EH (cell line): ENCODE measurements at regions not wholly inside any gene's neighbourhood (a gene's known extent, or its start where the extent isn't known, plus 50 kb on each side); places are given as distances from the start of the nearest gene placed in this dataset.
"Not testable (repeated sequence)": the region's sequence is repeated elsewhere in the genome, so short reads cannot be mapped to it uniquely, and the experiment has no call there.

Experiments used
- DNase-seq: peaks from one replicate; pipeline ENCODE4 v3.0.0-alpha.2; 2015; ENCODE audit warnings: low read depth

DNA sequence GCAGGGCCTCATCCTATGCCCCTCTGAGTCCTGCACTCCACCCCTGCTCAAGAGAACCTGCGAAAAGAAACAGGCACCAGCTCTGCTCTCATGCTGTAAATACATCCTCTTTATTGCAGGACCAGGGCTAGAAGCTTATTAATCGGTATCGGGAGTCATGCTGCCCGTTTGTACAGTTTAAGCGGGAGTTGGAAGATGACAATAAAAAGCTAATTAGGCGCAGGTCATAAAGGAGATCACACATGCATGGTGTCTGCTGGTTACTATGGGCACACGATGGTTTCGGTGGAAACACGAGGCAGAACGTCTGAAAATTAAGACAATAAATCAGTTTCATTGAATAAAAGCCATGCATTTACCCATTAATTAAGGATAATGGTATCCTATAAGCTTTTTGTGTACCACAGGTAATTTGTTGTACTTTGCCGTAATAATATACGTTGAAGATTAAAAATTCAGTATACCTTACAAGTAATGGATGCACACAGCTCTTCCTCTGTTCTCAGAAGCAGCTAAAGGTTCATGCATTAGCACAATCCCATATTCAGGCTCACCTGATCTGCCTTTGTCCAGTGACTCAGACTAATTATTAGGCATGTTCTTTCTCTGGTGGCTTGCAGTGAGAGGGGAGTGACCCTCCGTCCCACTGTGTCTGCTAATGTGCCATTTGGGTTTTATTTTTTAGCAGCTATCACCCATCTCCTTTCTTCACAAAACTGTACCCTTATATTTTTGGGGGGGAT is 406.0 kb downstream of the TSHZ3 start:
- DNase-seq, result no peak

GRCh38 chr19:30942636-30943035 is 406.6 kb downstream of the TSHZ3 start:
- no peak for DNase-seq

DNA sequence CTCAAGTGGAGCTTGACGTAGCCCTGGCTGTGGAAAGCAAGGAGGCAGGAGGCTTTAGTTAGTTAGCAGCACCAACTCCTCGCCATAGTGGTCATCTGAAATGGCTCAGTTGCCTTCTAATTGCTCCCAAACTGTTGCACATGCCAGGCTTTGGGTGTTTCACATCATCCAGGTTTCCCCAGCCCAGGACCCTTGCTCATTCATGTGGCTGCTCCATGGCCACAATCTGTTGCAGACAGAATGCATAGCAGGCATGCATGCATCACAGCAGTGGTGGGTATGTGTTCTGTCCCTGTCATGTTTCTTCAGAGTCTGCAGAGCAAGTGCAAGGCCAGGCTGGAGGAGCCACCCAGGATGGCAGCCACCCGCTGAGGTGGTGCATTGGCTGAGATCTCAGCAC is 407.6 kb downstream of the TSHZ3 start:
- DNase-seq, result no peak

DNA sequence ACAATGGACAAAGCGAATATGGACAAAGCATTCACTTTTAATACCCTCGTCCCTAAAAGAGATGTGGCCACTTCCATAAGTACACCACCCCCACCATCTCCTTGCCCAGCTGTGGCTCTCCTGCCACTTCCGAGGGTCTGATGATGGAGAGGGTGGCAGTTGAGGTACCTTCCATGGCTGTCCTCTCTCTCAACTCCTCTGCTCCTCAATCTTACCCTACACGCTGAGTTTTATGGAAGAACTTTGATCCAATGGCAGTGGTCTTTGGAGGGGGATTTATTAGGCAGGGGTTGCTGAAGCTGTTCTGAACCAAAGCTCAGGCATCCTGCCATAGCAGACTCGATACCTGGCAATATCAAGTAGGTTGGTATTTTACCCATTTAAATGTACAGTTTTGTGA is 413.0 kb downstream of the TSHZ3 start:
- no peak for DNase-seq

- no peak for DNase-seq
These were observed 414.1 kb downstream of the TSHZ3 start for GRCh38 chr19:30935146-30935545.

DNA sequence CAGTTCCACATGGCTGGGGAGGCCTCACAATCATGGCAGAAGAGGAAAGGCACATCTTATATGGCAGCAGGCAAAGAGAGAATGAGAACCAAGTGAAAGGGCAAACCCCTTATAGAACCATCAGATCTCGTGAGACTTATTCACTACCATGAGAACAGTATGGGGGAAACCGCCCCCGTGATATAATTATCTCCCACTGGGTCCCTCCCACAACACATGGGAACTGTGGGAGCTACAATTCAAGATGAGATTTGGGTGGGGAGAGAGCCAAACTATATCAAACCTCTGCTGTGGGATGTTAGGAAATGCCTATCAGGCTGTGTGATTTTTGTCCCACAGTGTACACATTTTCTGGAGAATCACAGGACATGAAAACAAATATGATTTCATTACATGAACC is 415.8 kb downstream of the TSHZ3 start:
- DNase-seq, result not testable (repeated sequence)

DNA sequence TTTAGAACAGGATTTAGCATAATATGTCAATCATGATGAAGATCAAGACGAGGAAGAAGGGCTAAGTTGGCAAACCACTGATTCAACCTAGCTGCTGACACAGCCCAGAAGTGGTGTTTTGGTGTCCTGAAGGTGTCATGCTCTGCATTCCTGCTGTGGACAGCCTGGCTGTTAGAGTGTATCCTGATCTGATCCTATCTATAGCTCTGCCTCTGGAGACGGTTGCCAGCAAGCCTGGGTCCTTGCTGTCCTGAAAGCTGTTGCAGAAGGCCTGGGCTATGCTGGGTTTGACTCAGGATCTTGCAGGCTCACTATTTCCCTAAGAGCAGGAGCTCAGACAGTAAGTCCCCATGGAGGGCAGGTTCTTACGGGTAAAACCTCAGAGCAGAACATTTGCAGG is 416.4 kb downstream of the TSHZ3 start:
- DNase-seq, result no peak

DNA sequence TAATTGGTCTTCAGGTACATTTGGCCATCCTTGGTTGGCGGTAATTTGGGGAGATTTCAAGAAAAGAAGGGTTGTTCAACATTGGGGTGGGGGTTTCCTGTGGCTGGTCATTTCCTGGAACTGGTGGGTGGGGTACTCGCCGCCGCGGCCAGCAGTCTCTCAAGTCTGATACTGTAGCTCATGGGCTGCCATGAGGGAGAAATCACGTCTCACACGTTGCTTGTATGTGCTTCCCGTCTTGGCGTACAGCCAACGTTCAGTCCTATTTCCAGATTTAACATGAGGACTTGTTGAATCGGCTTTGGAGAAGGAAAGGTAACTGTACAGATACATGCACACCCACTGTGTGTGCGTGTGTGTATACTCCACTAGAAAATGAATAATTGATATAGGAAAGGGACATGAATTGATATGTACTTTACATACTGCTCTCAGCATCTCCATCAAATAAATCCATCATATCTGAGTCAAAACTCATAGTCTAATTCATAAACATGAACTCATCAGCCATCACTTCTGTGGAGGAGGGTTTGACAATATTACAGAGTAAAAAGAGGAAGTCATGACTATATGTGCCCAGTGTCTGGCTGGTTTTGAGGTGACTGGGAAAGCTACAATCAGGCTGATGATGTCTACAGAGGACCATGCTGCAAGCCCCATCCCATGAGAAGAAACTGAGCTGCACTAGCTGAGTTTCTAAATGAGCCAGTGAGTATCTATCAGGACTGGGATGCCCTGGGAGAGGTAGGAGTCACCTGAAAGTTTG is 418.1 kb downstream of the TSHZ3 start:
- DNase-seq, result no peak

- no peak for DNase-seq
These were observed 421.5 kb downstream of the TSHZ3 start for GRCh38 chr19:30927705-30928104.

- DNase-seq, result no peak
These were observed 424.6 kb downstream of the TSHZ3 start for GRCh38 chr19:30924670-30925069.

GRCh38 chr19:30924069-30924636 is 425.1 kb downstream of the TSHZ3 start:
- DNase-seq, result no peak

GRCh38 chr19:30923621-30924020 is 425.6 kb downstream of the TSHZ3 start:
- DNase-seq, result no peak

- no peak for DNase-seq
These were observed 426.1 kb downstream of the TSHZ3 start for GRCh38 chr19:30923096-30923495.

- DNase-seq, result no peak
These were observed 429.0 kb downstream of the TSHZ3 start for GRCh38 chr19:30920222-30920621.

GRCh38 chr19:30919737-30920136 is 429.5 kb downstream of the TSHZ3 start:
- no peak for DNase-seq

DNA sequence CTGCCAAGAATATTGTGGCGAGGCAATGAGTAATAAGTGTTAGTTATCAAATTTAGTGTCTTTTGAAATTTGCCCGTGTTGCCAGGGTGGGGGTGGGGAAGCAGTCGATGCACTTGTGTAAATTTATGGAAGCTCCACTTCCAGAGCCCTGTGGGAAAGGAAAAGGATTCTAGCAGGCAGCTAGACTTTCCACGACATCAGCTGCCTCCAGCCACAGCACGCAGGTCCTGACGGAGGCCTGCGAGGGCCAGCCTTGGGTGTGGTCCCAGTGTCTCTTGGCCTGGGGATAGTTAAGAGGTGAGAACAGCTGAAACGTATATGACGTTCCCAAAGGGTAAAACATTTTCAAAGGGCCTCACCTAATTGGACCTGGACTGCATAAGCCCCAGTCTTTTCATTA is 433.0 kb downstream of the TSHZ3 start:
- no peak for DNase-seq

DNA sequence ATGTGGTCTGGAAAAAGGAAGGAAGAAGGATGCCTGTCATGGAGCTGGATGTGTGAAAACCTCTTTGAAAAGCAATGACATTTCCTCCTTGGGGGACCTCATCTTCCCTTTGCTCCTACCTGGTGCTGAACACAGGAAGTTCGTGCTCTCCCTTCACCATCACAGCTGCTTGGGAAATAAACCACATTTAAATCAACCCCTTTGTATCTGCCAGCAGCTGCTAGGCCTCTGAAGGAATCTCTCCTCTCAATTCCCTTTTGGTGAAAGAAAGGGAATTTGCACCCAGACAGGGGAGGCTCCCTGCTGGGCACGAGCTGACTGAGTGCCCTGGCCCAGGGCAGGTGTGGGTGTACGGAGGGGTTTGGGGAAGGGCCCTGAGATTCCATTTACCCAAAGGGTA is 437.7 kb downstream of the TSHZ3 start:
- DNase-seq, result no peak

DNA sequence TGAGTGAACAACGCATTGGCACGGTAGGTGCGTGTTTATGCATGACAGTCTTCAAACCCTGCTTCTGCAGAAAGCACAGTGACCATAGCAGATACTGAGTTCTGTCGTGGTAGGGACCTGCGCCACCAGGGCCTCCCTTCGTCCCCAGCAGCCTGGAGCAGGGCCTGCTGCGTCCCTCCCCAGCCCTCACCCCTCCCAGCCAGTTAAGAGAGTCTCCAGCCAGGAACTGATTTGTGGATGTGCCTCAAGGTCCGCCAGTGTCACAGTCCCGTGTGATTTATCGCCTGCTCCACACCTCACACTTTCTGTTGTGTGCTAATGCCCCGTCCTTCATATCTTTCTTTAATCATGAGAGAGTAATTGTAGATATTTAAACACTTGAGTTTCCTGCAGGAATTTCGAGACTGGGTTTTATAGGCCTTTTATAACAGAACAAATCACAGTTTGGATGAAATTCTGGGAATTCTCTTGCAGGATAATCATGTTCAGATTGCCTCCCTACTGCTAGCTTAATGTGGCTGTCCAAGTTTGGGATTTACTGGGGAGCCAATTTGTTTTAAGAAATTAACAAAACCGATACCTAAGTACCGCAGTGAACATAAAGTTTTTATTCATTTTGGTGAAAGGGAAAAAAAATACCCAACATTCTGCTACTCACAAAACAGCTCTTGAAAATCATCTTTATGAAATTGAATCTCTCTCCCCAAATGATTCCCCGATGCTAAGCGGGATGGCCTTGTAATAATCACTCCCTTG is 438.6 kb downstream of the TSHZ3 start:
- DNase-seq, result no peak

- no peak for DNase-seq
These were observed 440.0 kb downstream of the TSHZ3 start for GRCh38 chr19:30909216-30909615.

DNA sequence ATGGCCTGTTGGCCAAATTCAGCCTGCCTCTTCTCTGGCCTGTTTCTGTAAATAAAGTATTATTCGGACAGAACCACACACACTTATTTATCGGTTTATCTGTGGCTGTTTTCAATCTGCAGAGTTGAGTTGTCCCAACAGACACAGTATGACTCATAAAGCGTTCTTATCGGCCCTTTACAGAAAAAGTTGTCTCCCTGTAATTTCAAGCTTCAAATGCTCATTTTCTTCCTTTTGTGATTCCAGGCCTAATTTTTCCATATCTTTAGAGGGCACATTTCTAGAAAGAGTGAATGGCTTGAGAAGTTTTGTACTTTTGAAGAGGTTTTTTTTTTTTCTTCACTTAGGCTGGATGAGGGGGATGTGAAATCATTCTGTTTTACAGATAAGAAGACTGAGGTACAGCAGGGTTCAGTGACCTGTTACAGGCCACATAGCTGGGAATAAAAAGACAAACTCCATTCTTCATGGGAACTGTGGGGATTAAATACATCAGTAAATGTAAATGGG is 440.9 kb downstream of the TSHZ3 start:
- DNase-seq, result no peak

GRCh38 chr19:30906871-30907270 is 442.4 kb downstream of the TSHZ3 start:
- no peak for DNase-seq

DNA sequence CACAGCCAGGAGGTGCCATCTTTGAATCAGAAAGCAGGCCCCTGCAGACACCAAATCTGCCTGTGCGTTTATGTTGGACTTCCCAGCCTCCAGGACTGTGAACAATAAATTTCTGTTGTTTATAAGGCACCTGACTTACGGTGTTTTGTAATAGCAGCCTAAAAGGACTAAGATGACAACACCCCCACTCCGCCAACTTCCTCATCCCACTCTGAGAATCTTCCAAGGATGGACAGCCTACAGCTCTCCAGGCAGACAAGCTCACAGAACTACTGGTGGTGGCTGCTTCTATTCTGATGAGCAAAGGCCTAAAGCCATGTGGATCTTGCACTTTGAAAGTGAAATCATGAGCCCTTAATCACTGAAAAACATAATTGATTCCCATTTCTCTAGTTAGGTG is 449.2 kb downstream of the TSHZ3 start:
- no peak for DNase-seq
